ENCODE measurements at regions not wholly inside any gene's neighbourhood (a gene's known extent, or its start where the extent isn't known, plus 50 kb on each side); places are given as distances from the start of the nearest gene placed in this dataset.

DNA sequence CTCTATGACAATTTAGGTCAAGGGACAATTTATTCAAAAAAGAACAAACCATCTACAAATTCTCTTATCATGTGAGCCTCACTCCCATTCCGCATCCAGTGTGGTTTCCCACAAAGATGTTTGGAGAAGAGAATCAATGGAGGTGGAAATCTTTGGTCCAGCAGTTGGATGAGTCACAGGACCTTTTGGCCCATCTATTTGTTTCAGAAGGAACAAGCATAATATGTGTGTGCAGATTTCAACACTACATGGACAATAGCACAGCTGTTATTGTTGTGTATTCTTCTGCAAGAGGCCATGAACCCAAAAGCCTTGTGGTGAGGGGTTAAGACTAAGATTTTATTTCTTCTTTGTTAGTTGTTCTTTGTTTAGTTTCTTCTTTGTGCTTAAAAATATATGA is 61.6 kb downstream of the OR10A6 start:
- TF ChIP-seq POLR2A (IDR thresholded peaks at IDR 0.05), result no peak
- TF ChIP-seq, protein P1, sequence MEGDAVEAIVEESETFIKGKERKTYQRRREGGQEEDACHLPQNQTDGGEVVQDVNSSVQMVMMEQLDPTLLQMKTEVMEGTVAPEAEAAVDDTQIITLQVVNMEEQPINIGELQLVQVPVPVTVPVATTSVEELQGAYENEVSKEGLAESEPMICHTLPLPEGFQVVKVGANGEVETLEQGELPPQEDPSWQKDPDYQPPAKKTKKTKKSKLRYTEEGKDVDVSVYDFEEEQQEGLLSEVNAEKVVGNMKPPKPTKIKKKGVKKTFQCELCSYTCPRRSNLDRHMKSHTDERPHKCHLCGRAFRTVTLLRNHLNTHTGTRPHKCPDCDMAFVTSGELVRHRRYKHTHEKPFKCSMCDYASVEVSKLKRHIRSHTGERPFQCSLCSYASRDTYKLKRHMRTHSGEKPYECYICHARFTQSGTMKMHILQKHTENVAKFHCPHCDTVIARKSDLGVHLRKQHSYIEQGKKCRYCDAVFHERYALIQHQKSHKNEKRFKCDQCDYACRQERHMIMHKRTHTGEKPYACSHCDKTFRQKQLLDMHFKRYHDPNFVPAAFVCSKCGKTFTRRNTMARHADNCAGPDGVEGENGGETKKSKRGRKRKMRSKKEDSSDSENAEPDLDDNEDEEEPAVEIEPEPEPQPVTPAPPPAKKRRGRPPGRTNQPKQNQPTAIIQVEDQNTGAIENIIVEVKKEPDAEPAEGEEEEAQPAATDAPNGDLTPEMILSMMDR (IDR thresholded peaks at IDR 0.05), result no peak

All from lower leg skin (tissue), 3 donors.